Activated T-helper 2 cell treated with anti-CD3 and anti-CD28 coated beads, Interferon-gamma antibody, Interleukin-2, Interleukin-4, amounts not matched to agents 10 μg/mL and 5 μg/mL and 100 μg/mL, durations not matched to agents 14 hours and 24 hours and 36 hours (primary cell): ENCODE measurements at regions not wholly inside any gene's neighbourhood (a gene's known extent, or its start where the extent isn't known, plus 50 kb on each side); places are given as distances from the start of the nearest gene placed in this dataset.
"Not testable (repeated sequence)": the region's sequence is repeated elsewhere in the genome, so short reads cannot be mapped to it uniquely, and the experiment has no call there.

ENCODE experiments used
- DNase-seq: peaks from one replicate; pipeline ENCODE4 v3.0.0; 2021; ENCODE audit warnings: low spot score
- H3K27ac Mint-ChIP-seq: one replicate; pipeline ENCODE4 v1.8.0; 2021; ENCODE audit warnings: mixed read lengths
- H3K27me3 Mint-ChIP-seq: one replicate; pipeline ENCODE4 v1.8.0; 2021; ENCODE audit warnings: low read depth, mixed read lengths
- H3K36me3 Mint-ChIP-seq: one replicate; pipeline ENCODE4 v1.8.0; 2021; ENCODE audit warnings: low read depth, mixed read lengths
- H3K4me1 Mint-ChIP-seq: one replicate; pipeline ENCODE4 v1.8.0; 2021; ENCODE audit warnings: low read depth, mixed read lengths
- H3K4me3 Mint-ChIP-seq: one replicate; pipeline ENCODE4 v1.8.0; 2021; ENCODE audit warnings: low read depth, mild to moderate bottlenecking, moderate library complexity, mixed read lengths
- H3K9me3 Mint-ChIP-seq: one replicate; pipeline ENCODE4 v1.8.0; 2021; ENCODE audit warnings: mixed read lengths
- intact Hi-C: fragments of 100-400 bp; cut with micrococcal nuclease; formaldehyde crosslinking; loops from one replicate; pipeline ENCODE4 v1.15.1; 2023

- Mint-ChIP-seq H3K4me1 (no peaks in the 10 kb centered on the region), H3K27ac (no peak overlapping the region), H3K9me3 (peaks cover 9% of the 10 kb centered on the region), H3K36me3 (no peaks in the 10 kb centered on the region), H3K4me3 (no peak overlapping the region), H3K27me3 (no peaks in the 10 kb centered on the region)
- intact Hi-C loops, result no loop called here
- no peak for DNase-seq
These were observed 302.1 kb downstream of the NSUN3 start for GRCh38 chr3:94365006-94365405.

DNA sequence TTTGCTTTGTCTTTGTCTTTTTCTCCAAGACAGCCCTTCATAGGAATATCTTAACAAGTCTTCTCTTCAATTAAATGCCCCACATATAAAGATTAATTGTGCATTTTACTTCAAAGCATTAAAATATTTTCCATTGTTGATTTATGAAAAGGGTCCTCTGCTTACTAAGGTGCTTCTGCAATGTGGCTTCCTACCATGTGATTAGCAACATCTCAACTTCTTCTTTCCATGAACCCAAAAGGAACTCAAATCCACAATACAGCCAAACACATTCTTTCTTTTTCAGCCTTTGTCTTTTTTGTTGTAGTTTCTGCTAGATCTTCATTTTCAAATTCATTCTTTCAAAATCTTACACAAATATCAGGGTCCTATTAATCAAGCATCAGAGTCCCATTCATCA lies 309.2 kb downstream of the NSUN3 start:
- no peaks in the 10 kb centered on the region for H3K4me1 Mint-ChIP-seq
- H3K27me3 Mint-ChIP-seq, result no peaks in the 10 kb centered on the region

DNA sequence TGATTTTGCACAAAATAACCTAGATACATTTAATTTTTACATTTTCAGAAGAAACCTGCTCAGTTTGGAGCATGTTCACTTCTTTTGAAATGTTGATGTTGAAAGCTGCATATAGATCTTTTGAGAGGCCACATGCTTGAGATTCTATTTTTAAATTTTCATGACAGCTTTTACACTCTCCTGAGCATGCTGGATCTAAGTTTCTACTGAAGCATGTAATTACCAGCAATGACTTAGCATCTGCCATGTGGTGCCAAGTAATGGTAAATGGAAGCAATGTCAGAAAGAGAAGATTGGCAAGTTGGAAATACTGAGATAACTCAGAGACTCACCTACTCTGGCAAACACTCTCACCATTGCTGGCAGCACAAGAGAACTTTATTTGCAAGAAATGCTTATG lies 310.6 kb downstream of the NSUN3 start:
- no peaks in the 10 kb centered on the region for H3K4me1 Mint-ChIP-seq
- no peak for DNase-seq
- H3K27ac Mint-ChIP-seq, result no peak overlapping the region
- intact Hi-C loops, result no loop called here
- H3K27me3 Mint-ChIP-seq, result no peaks in the 10 kb centered on the region
- no peaks in the 10 kb centered on the region for H3K36me3 Mint-ChIP-seq
- no peak overlapping the region for H3K4me3 Mint-ChIP-seq
- peaks cover 10% of the 10 kb centered on the region for H3K9me3 Mint-ChIP-seq

More for the DNA sequence above, 309.2 kb downstream of the NSUN3 start:
- peaks cover 13% of the 10 kb centered on the region for H3K9me3 Mint-ChIP-seq
- H3K36me3 Mint-ChIP-seq, result no peaks in the 10 kb centered on the region
- H3K27ac Mint-ChIP-seq, result no peak overlapping the region
- no peak overlapping the region for H3K4me3 Mint-ChIP-seq
- no peak for DNase-seq
- intact Hi-C loops, result no loop called here

DNA sequence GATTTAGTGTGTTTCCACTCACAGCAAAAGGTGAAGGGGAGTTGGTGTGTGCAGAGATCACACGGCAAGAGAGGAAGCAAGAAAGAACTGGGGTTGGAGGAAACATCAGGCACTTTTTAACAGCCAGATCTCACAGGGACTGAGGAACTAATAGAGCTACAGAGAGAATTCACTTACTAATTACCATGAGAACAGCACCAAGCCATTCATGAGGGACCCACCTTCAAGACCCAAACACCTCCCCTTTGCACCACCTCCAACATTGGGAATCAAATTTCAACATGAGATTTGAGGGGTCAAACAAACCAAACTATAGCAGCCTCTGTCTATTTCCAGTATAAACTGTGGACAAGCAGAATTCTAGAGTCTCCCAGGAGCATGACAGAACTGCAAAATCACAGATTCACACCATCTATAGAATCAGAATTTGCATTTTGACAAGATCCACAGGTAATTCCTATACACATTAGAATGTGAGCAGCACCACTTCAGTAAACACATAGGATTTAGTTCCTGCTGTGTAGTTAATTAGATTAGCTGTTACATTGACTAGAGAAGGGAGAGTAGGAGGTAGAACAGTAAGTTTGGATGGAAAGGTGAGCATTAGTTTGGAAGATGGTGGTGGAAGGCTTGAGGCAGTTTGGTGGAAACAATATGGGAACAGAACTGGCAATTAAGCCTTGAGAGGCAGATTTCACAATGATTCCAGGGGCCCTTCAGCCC lies 311.7 kb downstream of the NSUN3 start:
- H3K27me3 Mint-ChIP-seq, result no peaks in the 10 kb centered on the region
- DNase-seq, result no peak
- H3K27ac Mint-ChIP-seq, result no peak overlapping the region
- H3K9me3 Mint-ChIP-seq, result peaks cover 10% of the 10 kb centered on the region
- H3K4me3 Mint-ChIP-seq, result no peak overlapping the region
- H3K36me3 Mint-ChIP-seq, result no peaks in the 10 kb centered on the region
- H3K4me1 Mint-ChIP-seq, result no peaks in the 10 kb centered on the region
- intact Hi-C loops, result no loop called here

GRCh38 chr3:94377123-94377696 lies 314.3 kb downstream of the NSUN3 start:
- H3K36me3 Mint-ChIP-seq, DNase-seq, H3K4me1 Mint-ChIP-seq, H3K27me3 Mint-ChIP-seq, H3K9me3 Mint-ChIP-seq, intact Hi-C loops, H3K4me3 Mint-ChIP-seq, H3K27ac Mint-ChIP-seq: not testable (repeated sequence)

GRCh38 chr3:94377863-94378262 lies 315.0 kb downstream of the NSUN3 start:
- H3K27ac Mint-ChIP-seq, H3K4me1 Mint-ChIP-seq, intact Hi-C loops, H3K9me3 Mint-ChIP-seq, H3K4me3 Mint-ChIP-seq, DNase-seq, H3K27me3 Mint-ChIP-seq, H3K36me3 Mint-ChIP-seq: not testable (repeated sequence)

GRCh38 chr3:94378322-94378721 lies 315.5 kb downstream of the NSUN3 start:
- peaks cover 3% of the 10 kb centered on the region for H3K9me3 Mint-ChIP-seq
- no peak overlapping the region for H3K4me3 Mint-ChIP-seq
- DNase-seq, result no peak
- intact Hi-C loops, result no loop called here
- no peak overlapping the region for H3K27ac Mint-ChIP-seq
- H3K36me3 Mint-ChIP-seq, result no peaks in the 10 kb centered on the region
- no peaks in the 10 kb centered on the region for H3K27me3 Mint-ChIP-seq
- no peaks in the 10 kb centered on the region for H3K4me1 Mint-ChIP-seq

DNA sequence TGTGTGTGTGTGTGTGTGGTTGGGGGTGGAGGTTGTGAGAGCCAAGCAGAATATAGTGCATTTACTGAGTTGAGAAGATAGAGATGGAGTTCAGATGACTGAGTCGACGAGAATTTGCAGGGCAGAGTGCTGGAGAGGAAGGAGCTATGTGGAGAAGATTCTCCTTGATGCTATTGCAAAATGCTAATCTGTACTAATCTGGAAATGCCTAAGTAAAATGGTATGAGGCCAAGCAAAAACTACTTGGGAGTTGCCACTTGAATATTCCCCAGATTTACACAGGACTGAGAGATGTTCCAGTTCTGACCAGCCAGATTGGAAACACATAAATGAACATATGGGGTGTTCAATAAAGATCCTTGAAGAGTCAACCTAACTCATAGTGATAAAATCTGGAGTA lies 316.4 kb downstream of the NSUN3 start:
- Mint-ChIP-seq H3K4me3 (no peak overlapping the region), H3K9me3 (peaks cover 8% of the 10 kb centered on the region), H3K4me1 (no peaks in the 10 kb centered on the region), H3K36me3 (no peaks in the 10 kb centered on the region), H3K27ac (no peak overlapping the region), H3K27me3 (no peaks in the 10 kb centered on the region)
- intact Hi-C loops, result no loop called here
- no peak for DNase-seq

DNA sequence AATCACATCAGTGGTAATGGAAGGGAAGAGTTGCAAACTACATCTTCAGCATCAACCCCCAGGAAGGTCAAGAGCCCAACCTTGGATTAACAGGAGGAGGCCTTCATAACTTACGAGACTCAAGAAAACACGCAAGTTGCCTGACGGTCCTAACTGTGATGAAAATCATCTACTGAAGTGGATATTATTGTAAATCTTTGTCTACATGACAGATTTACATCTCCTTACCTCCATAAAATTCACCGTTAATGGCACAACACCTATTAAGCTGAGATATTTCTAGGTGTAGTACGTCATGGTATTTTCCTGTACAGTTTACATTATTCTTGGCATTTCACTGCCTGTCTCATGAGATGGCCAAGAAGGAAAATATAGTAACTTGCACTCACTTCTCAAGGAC lies 332.0 kb downstream of the NSUN3 start:
- Mint-ChIP-seq H3K27me3 (no peaks in the 10 kb centered on the region), H3K9me3 (no peaks in the 10 kb centered on the region), H3K4me3 (no peak overlapping the region), H3K4me1 (no peaks in the 10 kb centered on the region), H3K27ac (no peak overlapping the region), H3K36me3 (no peaks in the 10 kb centered on the region)
- intact Hi-C loops, result no loop called here
- no peak for DNase-seq

DNA sequence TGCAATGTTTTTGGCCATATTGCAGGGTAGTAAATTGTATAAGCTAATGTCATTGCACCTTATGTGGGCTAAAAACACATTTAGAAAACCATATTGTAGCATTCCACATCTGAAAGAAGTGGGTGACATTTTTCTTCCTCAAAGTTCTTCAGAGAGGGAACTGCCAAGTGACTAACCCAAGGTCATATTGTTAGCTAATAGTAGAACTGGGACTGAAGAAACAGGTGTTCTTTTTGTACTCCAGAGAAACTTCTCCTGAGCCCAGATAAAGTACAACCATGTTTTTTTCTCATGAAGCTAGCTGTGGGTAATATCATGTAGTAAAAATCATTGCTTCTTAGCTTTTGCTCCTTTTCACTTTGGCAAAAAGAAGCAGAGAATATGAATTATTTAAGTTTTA lies 333.0 kb downstream of the NSUN3 start:
- Mint-ChIP-seq H3K27me3 (no peaks in the 10 kb centered on the region), H3K36me3 (no peaks in the 10 kb centered on the region), H3K27ac (no peak overlapping the region), H3K4me1 (no peaks in the 10 kb centered on the region), H3K9me3 (no peaks in the 10 kb centered on the region), H3K4me3 (no peak overlapping the region)
- DNase-seq, result no peak
- intact Hi-C loops, result no loop called here

GRCh38 chr3:94398036-94398435 lies 335.2 kb downstream of the NSUN3 start:
- Mint-ChIP-seq H3K9me3 (no peaks in the 10 kb centered on the region), H3K27me3 (no peaks in the 10 kb centered on the region), H3K27ac (no peak overlapping the region), H3K4me3 (no peak overlapping the region), H3K36me3 (no peaks in the 10 kb centered on the region), H3K4me1 (no peaks in the 10 kb centered on the region)
- intact Hi-C loops, result no loop called here
- no peak for DNase-seq

GRCh38 chr3:94401466-94401865 lies 338.6 kb downstream of the NSUN3 start:
- H3K36me3 Mint-ChIP-seq, result no peaks in the 10 kb centered on the region
- DNase-seq, result no peak
- intact Hi-C loops, result no loop called here
- H3K27ac Mint-ChIP-seq, result no peak overlapping the region
- H3K9me3 Mint-ChIP-seq, result no peaks in the 10 kb centered on the region
- no peaks in the 10 kb centered on the region for H3K4me1 Mint-ChIP-seq
- H3K27me3 Mint-ChIP-seq, result no peaks in the 10 kb centered on the region
- H3K4me3 Mint-ChIP-seq, result no peak overlapping the region

GRCh38 chr3:94402126-94402525 lies 339.3 kb downstream of the NSUN3 start:
- intact Hi-C loops, result no loop called here
- Mint-ChIP-seq H3K27me3 (no peaks in the 10 kb centered on the region), H3K9me3 (no peaks in the 10 kb centered on the region), H3K27ac (no peak overlapping the region), H3K4me3 (no peak overlapping the region), H3K36me3 (no peaks in the 10 kb centered on the region), H3K4me1 (no peaks in the 10 kb centered on the region)
- DNase-seq, result no peak
